ENCODE measurements at regions not wholly inside any gene's neighbourhood (a gene's known extent, or its start where the extent isn't known, plus 50 kb on each side); places are given as distances from the start of the nearest gene placed in this dataset.
"Not testable (repeated sequence)": the region's sequence is repeated elsewhere in the genome, so short reads cannot be mapped to it uniquely, and the experiment has no call there.

- no peak for DNase-seq
Observed at GRCh38 chr4:98828801-98829200, 100.1 kb downstream of the EIF4E start.

GRCh38 chr4:98827661-98828060 is 101.3 kb downstream of the EIF4E start:
- DNase-seq, result no peak

GRCh38 chr4:98822144-98822543 is 106.8 kb downstream of the EIF4E start:
- DNase-seq, result no peak

- not testable (repeated sequence) for DNase-seq
Observed at GRCh38 chr4:98818116-98818515, 110.8 kb downstream of the EIF4E start.

GRCh38 chr4:98816816-98817215 is 112.1 kb downstream of the EIF4E start:
- DNase-seq, result no peak

GRCh38 chr4:98816386-98816785 is 112.5 kb downstream of the EIF4E start:
- DNase-seq, result no peak

- DNase-seq, result no peak
Observed at GRCh38 chr4:98804403-98804802, 124.5 kb downstream of the EIF4E start.

- DNase-seq, result no peak
Observed at GRCh38 chr4:98803251-98803650, 125.7 kb downstream of the EIF4E start.

GRCh38 chr4:98802770-98803198 is 126.1 kb downstream of the EIF4E start:
- no peak for DNase-seq

- no peak for DNase-seq
Observed at GRCh38 chr4:98801259-98801725, 127.6 kb downstream of the EIF4E start.

- DNase-seq, result no peak
Observed at GRCh38 chr4:98796991-98797390, 131.9 kb downstream of the EIF4E start.

GRCh38 chr4:98794565-98795205 is 134.2 kb downstream of the EIF4E start:
- DNase-seq, result no peak

- no peak for DNase-seq
Observed at GRCh38 chr4:98793658-98794057, 135.2 kb upstream of the TSPAN5 start.

- no peak for DNase-seq
Observed at GRCh38 chr4:98786866-98787265, 128.5 kb upstream of the TSPAN5 start.

- no peak for DNase-seq
Observed at GRCh38 chr4:98784947-98785706, 126.7 kb upstream of the TSPAN5 start.

GRCh38 chr4:98781641-98782357 is 123.4 kb upstream of the TSPAN5 start:
- no peak for DNase-seq

GRCh38 chr4:98780926-98781325 is 122.5 kb upstream of the TSPAN5 start:
- no peak for DNase-seq

GRCh38 chr4:98779088-98779487 is 120.7 kb upstream of the TSPAN5 start:
- DNase-seq, result no peak

- DNase-seq, result no peak
Observed at GRCh38 chr4:98778206-98778605, 119.8 kb upstream of the TSPAN5 start.

- DNase-seq, result no peak
Observed at GRCh38 chr4:98775672-98776071, 117.3 kb upstream of the TSPAN5 start.

- DNase-seq, result no peak
Observed at GRCh38 chr4:98773638-98774037, 115.2 kb upstream of the TSPAN5 start.

GRCh38 chr4:98771959-98772632 is 113.7 kb upstream of the TSPAN5 start:
- DNase-seq, result no peak

GRCh38 chr4:98765771-98766170 is 107.4 kb upstream of the TSPAN5 start:
- no peak for DNase-seq
